GM18517 (cell line): ENCODE measurements at regions not wholly inside any gene's neighbourhood (a gene's known extent, or its start where the extent isn't known, plus 50 kb on each side); places are given as distances from the start of the nearest gene placed in this dataset.

Experiments used
- ATAC-seq: cut with Tn5 transposase; IDR thresholded peaks from one replicate; pipeline ENCODE4 v1.9.1; 2021; ENCODE audit warnings: mild to moderate bottlenecking, moderate library complexity; ENCODE audit not compliant: unreplicated experiment

DNA sequence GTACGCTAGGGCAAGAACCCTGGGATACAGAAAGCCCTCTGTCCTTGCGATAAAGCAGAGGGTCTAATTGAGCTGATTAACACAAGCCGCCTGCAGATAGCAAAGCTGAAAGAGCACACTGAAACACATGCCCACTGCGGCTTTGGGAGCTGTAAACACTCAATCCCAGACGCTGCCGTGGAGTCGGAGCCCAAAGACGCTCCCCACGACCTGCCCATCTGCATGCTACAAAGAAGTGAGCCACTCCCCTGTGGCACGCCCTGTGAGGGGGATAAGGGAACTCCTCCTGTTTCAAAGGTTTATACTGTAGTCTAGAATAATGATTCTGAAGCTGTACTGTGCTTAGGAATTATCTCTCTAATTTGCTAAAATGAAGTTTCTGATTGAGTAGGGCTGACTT is 985.6 kb upstream of the GHITM start:
- ATAC-seq, result no peak

DNA sequence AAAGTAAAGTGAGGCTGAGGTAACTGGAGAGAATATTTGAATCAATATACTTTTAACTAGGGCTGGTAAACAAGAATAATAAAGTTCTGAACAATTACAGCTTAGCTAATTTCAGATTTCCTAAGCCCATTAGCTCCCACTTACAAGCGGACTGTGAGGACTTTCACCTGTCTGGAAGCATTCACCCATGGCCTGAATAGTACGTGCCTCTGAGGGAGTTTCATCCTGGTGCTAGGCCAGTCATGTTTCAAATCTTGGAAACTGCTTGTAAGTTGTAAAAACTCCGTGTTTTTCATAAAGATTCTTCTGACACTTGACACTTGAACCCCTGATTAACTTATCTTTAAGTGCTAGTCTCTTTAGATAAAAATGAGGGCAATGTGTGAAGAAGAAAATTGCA is 975.2 kb upstream of the GHITM start:
- ATAC-seq, result no peak

DNA sequence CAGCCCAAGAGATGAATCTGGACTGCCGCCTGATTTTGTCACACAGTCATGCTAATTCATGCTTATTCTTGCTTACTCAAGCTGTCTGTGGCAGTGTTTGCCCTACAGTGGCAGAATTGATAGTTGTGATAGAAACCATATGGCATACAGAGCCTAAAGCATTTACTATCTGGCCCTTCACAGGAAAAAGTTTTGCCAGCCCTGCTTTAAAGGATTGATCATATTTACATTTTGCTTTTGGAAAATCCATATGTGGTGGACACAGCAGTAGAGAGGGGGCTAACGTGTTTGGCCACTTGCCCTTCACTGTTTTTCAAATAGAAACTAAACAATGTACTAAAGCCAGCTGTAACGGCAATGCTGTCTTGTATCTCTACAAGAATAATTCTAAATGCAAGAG is 974.0 kb upstream of the GHITM start:
- no peak for ATAC-seq

DNA sequence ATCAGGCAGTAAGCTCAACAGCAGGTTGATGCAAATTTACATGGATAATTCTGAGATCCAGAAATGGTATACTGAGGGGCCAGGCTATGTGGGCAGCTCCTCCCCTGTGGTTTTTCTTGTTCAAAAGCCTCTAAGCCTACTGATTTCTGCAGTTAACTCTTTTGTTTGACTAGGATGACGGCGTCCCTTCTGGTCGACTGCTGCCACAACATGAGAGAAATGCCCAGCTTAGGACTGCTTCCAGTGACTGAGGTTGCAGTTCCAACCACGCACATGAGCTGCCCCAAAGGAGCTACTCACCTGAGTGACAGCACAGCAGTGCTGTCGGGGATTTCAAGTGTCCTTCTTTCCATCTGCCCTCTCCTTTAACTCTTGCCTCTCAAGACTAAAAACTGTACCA is 973.0 kb upstream of the GHITM start:
- no peak for ATAC-seq

DNA sequence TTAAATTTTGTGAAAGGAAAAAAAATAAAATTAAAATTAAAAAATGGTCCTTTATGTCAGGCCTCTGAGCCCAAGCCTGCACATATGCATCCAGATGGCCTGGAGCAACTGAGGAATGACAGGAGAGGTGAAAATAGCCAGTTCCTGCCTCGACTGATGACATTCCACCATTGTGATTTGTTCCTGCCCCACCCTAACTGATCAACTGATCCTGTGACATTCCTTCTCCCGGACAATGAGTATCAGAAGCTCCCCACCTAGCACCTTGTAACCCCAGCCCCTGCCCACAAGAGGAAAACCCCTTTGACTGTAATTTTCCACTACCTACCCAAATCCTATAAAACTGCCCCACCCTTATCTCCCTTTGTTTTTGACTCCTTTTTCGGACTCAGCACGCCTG is 972.2 kb upstream of the GHITM start:
- no peak for ATAC-seq

DNA sequence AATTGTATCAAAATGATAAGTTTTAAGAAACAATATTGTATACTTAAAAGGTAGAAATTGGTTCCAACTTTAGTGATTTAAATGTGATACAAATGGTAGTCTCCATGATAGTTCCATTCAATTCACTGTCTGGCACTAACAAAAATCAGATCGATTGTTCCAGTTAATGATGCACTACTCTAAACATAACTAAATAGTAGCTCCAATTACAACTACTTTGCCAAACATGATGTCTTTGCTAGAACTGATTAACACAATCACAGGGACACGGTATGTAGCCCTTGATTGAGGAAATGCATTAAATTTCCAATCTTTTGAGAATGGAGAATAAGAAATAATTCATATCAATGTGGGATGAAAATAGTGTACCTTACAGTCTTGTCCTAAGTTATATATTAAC is 962.4 kb upstream of the GHITM start:
- ATAC-seq, result no peak

DNA sequence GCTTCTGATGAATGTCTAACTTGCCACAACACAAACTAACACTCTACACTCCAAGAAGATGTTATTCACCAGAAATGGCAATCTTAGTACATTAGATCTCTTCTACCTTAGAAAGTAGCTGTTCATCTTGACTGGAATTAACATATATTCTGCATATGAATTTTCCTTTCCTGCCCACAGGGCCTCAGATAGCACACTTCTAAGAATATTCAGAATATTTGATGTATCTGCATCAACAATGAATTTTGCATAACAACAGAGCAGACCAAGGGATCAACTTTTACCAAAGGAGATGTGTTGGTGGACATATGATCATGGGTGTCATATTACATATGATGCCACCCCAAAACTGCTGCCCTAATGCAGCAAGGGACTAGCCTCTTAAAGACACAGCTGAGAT is 960.8 kb upstream of the GHITM start:
- ATAC-seq, result no peak

DNA sequence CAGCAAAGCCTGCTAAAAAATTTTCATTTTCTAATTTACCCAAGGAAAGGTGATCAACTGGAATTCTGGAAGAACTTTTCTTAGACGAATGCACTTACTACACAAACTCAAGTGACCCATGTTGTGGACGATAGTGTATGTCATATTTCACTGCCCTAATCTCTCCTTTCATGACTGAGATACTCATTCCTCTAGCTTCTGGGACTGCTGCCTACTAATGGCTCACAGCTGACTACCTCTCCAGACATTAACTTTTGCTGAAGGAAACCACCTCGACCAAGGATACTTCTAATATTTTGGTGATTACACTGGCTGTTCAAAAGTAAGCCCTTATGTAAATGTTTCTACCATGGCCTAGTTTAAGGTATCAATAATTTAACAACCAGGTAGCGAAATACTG is 959.9 kb upstream of the GHITM start:
- no peak for ATAC-seq

DNA sequence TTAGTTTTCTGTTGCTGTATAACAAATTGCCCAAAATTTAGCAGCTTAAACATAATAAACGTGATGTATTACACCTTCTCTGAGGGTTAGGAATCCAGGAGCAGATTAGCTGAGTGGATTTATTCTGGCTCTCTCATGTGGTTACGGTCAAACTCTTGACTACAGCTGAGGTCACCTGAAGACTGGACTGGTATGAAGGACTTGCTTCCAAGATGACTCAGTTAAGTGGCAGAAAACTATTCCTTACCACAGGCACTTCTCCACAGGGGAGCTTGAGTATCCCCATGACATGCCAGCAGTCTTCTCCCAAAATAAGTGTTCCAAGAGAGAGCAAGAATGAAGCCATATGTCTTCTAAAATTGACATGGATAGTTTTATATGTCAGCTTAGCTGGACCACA is 957.2 kb upstream of the GHITM start:
- no peak for ATAC-seq

DNA sequence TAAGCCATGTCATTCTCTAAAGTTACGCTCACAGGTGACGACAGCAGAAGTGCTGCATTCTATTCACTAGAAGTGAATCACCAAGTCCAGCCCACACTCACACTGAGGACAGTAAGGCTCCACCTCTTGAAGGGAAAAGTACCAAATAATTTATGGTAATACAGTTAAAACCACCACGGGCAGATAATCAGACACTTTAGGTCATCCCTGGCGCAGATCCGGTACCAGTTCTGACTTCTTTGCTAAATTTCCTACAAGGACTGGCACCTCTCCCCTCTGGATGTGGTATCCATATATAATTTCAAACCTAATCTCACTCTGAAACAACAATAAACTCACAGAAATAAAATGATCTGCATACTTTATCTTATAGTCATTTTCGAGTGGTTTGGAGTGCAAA is 954.7 kb upstream of the GHITM start:
- no peak for ATAC-seq

DNA sequence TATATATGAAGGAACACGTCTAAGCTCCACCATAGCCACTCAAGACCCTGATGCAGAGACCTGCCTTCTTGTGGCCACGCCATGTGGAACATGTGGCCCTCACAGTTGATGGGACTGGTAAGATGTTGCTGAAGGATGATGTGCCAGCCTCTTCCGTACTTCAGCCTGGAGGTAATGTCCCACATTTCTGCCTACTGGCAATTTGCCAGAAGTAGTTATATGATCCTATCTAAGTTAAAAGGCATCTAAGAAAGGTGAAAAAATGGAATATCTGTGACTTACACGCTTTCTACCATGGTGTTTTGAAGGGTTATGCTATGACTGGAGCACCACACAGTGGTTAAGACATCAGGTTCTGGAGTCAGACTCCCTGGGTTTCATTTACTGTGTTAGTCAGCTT is 948.7 kb upstream of the GHITM start:
- ATAC-seq, result no peak

DNA sequence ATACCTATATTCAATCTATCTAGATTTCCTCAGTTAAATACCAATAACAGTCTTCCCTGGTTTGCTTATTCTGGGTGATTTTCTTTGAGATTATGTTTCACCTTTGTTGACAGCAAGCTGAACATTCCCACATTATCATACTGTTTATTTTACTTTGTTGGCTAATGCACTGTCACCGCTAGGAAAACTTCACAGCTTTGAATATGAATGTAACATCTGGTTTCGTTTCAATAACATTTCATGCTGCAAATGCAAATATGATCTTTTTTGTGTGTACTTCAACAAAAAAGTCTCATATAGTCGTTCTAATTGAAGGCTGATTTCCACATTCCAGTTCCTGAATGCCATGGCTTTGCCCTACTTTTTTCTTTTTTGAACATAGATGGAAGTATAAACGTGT is 946.3 kb upstream of the GHITM start:
- no peak for ATAC-seq

DNA sequence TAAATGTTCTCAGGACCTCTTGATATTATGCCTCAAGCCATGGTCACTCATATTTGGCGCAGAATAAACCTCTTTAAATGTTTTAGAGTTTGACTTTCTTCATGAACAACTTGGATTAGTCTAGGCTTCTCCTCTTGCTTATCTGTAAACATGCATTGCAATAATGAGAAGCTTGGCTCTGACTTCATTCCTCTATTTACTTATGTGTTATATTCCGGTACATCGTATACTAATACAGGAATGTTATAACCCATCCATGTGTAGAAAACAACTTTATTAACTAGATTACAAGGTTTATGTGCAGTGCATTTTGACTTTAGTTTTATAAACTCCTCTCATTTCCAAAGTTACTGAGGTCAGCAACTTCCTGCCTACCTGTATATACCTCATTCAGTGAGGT is 944.3 kb upstream of the GHITM start:
- ATAC-seq, result no peak

DNA sequence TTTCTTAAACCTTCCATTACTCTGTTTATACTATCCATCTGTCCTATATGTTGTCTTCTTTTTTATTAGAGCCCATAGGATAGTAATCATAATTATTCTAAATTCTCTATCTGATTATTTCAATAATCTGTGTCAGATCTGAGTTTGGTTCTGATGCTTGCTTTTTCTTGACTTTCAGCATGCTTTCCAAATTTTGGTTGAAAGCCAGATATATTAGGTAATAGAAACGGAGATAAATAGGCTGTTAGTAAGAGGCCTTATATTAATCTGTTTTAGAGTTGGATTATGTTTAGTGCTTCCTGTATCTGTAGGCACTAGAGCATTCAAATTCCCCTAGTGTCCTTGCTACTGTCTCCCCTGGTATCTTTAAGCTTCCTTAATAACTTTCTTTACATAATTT is 939.9 kb upstream of the GHITM start:
- no peak for ATAC-seq

DNA sequence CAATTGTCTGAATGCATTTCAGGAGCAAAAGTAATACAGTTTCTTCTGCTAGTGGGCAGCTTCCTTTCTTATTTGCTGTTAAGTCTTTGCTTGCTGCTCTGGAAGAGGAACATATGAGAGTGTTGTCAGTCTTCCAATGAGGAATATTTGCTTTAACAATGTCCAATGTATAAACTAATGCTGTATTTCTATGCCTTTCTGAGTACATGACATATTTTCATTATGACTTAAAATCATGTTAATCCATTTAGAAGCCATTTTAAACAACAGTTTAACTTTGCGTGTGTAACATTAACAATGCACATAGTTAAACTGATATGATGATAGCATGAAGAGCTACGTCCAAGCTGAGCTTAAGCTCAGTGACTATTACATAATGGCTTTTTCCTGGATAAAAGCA is 933.4 kb upstream of the GHITM start:
- no peak for ATAC-seq

DNA sequence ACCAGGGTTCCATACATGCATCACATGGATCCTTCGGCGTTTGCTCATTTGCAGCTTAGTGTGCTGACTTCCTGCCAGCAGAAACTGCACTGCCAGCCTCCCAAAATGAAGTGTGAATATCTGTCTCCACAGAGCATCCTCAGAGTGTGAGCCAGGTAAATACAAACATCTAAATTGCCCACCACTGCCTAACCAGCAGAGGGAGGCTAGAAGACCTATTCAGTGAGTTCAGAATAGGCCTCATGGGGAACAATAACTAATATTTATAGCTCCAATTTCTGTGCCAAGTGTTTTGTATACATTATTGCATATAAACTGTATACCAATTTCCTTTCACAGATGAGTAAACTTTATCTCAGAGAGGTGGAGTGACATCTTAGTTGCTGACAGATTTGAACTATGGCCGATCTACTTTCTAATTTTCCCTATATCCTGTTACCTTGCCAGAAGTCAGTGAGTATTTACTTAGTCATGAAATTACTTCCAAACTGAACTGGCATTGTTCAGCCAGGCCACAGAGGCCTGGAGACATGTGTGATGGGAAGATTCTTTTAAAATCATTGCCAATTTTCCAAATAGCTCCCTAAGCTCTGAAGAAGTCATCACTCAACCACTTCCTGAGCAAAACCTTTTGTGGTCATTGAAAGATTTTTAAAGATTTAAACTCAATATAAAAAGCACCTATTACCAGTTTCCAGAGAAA is 926.5 kb upstream of the GHITM start:
- ATAC-seq, result no peak

DNA sequence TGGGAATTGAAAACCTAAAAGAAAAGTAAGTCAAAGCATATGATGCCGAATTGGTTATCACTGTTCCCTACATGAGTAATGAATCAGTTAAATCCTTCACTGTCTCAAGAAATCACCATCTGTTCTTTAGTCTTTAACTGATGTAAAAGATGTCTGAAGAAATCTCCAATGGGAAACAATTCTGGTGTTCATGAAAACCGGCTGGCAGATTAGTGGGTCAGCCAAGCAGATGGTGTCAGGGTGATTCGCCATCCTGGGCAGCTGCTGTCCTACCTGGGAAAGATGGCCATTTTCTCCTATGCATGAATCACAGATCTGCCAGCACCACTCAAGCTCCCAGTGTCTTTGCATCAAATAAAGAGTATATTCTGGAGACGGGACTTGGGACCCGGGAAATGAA is 925.2 kb upstream of the GHITM start:
- no peak for ATAC-seq

DNA sequence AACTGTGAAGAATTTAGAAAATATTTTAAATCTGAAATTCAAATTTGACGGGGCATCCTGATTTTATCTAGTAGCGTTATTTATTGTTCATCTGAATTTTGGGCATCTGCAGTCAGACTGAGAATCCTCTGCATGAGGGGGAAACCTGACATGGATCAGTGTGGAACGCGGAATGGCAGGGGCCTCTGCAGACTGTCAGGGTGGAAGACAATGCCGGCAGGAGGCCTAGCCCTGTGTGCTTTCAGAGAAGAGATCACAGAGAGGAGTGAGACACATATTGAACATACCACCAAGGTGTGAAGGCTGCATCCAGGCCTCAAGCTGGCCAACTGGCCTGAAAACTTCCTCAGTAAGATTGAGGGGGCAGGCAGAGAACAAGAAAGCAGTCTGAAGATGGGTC is 921.1 kb upstream of the GHITM start:
- no peak for ATAC-seq

DNA sequence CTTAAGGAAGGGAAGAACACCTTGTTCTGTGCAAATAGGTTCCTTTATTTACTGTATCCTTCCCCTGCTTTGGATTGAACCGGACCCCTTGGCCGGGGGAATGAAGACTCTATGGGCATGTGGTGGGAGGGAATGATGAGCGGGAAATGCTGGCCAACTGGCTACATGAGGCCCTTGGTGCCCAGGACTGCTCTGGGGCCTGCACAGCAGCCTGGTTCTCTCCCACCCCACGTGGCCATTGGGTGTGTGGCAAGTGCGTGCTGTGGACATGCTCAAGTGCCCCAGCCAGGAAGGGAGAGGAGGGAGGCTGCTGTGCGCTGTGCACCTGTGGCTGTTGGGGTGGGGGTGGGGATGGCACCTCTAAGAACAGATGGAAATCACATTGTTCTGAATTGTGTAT is 917.0 kb upstream of the GHITM start:
- no peak for ATAC-seq

DNA sequence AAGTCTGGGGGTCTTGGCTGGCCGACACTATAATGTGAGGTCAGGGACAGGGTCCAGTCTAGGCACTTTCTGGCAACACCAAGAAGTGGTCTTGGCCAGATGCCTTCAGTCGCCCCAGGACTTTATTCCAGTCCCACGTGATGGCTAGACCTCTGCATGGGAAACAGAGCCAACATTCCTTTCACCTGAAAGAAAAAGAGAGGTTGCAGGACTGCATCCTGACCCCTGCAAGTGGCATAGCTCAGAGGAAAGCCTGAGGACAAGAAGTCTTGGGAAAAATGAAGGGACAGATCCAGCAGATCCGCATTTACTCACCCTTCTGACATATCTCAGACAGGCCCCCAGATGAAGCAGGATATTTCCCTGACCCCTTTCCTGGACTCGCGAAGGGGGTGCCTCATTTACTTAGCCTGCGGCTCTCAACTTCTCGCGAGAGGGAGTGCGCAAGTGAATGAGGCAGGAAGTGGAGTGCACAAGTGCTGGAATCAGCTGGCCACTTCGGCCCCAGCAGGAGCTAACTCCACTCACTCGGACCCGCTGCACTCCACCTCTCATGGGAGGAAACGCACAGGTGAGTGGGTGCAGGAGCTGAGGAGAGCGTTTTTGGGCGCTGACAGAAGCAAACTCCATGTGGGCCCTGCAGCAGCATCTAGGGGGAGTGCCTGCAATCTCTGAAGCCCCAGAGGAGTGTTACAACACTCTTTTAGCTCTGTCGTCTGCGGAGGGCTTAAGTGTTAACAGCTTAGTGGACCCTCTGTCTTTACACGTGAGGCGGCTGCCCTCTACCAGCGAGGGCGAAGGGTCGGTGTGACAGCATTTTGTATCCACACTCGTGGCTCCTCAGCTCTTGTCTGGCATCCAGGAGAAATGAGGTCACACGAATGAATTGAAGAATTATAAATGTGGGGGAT is 916.2 kb upstream of the GHITM start:
- ATAC-seq, result no peak

DNA sequence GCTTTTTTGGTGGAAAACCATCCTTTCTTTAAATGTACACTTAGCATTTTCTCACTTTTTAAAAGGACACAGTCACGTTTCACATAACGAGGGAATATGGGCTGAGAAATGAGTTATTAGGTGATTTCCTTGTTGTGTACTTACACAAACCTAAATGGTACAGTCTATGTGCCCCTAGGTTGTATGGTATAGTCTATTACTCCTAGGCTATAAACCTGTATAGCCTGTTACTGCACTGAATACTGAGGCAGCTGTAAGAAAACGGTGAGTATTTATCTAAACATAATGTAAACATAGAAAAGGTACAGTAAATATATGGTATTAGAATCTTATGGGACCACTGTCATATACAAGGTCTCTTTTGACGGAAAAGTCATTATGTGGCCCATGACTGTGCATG is 913.5 kb upstream of the GHITM start:
- no peak for ATAC-seq

DNA sequence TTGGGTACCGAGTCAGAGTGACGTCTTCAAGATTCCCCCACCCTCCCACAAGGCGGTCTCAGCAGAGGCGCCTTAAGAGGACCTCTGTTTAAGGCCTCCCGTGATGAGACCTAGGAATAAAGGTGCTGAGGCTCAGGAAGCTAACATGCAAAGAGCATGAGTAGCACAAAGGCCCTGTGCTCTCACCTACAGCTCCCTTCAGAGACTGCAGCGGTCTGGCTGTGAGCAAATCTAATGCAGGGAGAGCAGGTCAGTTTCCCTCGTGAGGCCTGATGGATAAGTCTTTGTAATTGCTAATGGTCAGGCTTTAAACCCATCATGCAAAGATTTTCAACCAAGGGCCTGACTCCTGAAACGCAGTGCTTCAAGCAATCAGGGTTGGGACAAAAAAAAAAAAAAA is 909.3 kb upstream of the GHITM start:
- ATAC-seq, result no peak

DNA sequence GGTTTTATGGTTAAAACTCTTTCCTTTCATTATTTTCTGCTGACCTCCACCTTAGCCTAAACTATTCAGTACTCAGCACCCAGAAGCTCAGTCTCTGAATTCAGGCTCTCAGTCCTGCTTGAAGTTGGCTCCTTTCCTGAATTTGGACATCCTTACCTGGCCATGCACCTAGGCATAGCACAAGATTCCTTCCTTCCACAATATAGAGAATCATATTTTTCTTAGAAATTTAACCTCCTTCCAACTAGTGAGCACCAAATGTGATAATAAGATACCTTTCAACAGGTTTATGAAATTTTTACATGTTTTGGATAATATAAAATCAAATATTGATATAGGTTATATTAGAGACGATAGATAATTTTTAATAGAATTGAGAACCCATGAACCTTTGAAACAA is 905.6 kb upstream of the GHITM start:
- ATAC-seq, result no peak
